ENCODE measurements at regions not wholly inside any gene's neighbourhood (a gene's known extent, or its start where the extent isn't known, plus 50 kb on each side); places are given as distances from the start of the nearest gene placed in this dataset.

- Histone ChIP-seq H3K27me3 (ENCODE audit: control insufficient read depth in 4 of 4, insufficient read depth in 4 of 4, low read length in 3 of 4) (no peaks in the 10 kb centered on the region), H3K4me1 (ENCODE audit: control insufficient read depth in 4 of 4, insufficient read depth in 4 of 4, low read length in 3 of 4) (no peaks in the 10 kb centered on the region), H3K36me3 (ENCODE audit: control insufficient read depth in 4 of 4, insufficient read depth in 3 of 4, low read depth in 1 of 4, low read length in 3 of 4) (no peaks in the 10 kb centered on the region), H3K9me3 (ENCODE audit: control insufficient read depth in 4 of 4, low read length in 3 of 4) (no peaks in the 10 kb centered on the region), H3K27ac (ENCODE audit: low read depth in 1 of 2, low read length in 2 of 2) (no peak overlapping the region), H3K9ac (ENCODE audit: low read depth in 1 of 2, low read length in 2 of 2) (no peak overlapping the region), H3K4me3 (ENCODE audit: low read depth in 1 of 3, low read length in 3 of 3) (no peak overlapping the region)
- 39% methylated on average over 4 of the region's 4 CpGs for WGBS
- no peak for TF ChIP-seq FOXA2 (IDR thresholded peaks at IDR 0.05)
- TF ChIP-seq FOXA1 (IDR thresholded peaks at IDR 0.05): no peak
- TF ChIP-seq CTCF (IDR thresholded peaks at IDR 0.05; ENCODE audit: low read depth, low read length, missing input control): no peak
- TF ChIP-seq RXRA (IDR thresholded peaks at IDR 0.05): no peak
- no peak for TF ChIP-seq JUND (IDR thresholded peaks at IDR 0.05)
- no peak for TF ChIP-seq GABPA (IDR thresholded peaks at IDR 0.05 in 1 of 2, conservative IDR thresholded peaks at IDR 0.05 in 1 of 2)
- no peak for TF ChIP-seq ZBTB33 (IDR thresholded peaks at IDR 0.05)
- no peak for TF ChIP-seq RAD21 (IDR thresholded peaks at IDR 0.05)
- TF ChIP-seq HNF4G (IDR thresholded peaks at IDR 0.05): no peak
- DNase-seq (ENCODE audit: low spot score): no peak
Observed at GRCh38 chr10:107803546-107803945, 639.0 kb upstream of the SORCS1 start.

- no peak overlapping the region for H3K4me3 ChIP-seq (ENCODE audit: low read depth in 1 of 3, low read length in 3 of 3)
- DNase-seq (ENCODE audit: low spot score): no peak
- no peaks in the 10 kb centered on the region for H3K36me3 ChIP-seq (ENCODE audit: control insufficient read depth in 4 of 4, insufficient read depth in 3 of 4, low read depth in 1 of 4, low read length in 3 of 4)
- H3K4me1 ChIP-seq (ENCODE audit: control insufficient read depth in 4 of 4, insufficient read depth in 4 of 4, low read length in 3 of 4): no peaks in the 10 kb centered on the region
- no peaks in the 10 kb centered on the region for H3K27me3 ChIP-seq (ENCODE audit: control insufficient read depth in 4 of 4, insufficient read depth in 4 of 4, low read length in 3 of 4)
- H3K27ac ChIP-seq (ENCODE audit: low read depth in 1 of 2, low read length in 2 of 2): no peak overlapping the region
- no peaks in the 10 kb centered on the region for H3K9me3 ChIP-seq (ENCODE audit: control insufficient read depth in 4 of 4, low read length in 3 of 4)
- H3K9ac ChIP-seq (ENCODE audit: low read depth in 1 of 2, low read length in 2 of 2): no peak overlapping the region
- TF ChIP-seq ATF3 (IDR thresholded peaks at IDR 0.05): no peak
- no peak for TF ChIP-seq MAX (IDR thresholded peaks at IDR 0.05)
- TF ChIP-seq SP1 (IDR thresholded peaks at IDR 0.05): no peak
- TF ChIP-seq NR2F2 (IDR thresholded peaks at IDR 0.05): no peak
- no peak for TF ChIP-seq REST (IDR thresholded peaks at IDR 0.05)
- TF ChIP-seq TAF1 (conservative IDR thresholded peaks at IDR 0.05): no peak
- TF ChIP-seq YY1 (IDR thresholded peaks at IDR 0.05): no peak
- no peak for TF ChIP-seq FOXA1 (IDR thresholded peaks at IDR 0.05)
- no peak for TF ChIP-seq RXRA (IDR thresholded peaks at IDR 0.05)
- TF ChIP-seq HNF4G (IDR thresholded peaks at IDR 0.05): no peak
- TF ChIP-seq GABPA (IDR thresholded peaks at IDR 0.05 in 1 of 2, conservative IDR thresholded peaks at IDR 0.05 in 1 of 2): no peak
- TF ChIP-seq RAD21 (IDR thresholded peaks at IDR 0.05): no peak
- no peak for TF ChIP-seq CTCF (IDR thresholded peaks at IDR 0.05; ENCODE audit: low read depth, low read length, missing input control)
- 75% methylated on average over 1 of the region's 1 CpG for WGBS
Observed at GRCh38 chr10:107800061-107800460, 635.6 kb upstream of the SORCS1 start.

Measured in liver (tissue), 8 donors.